ENCODE measurements at regions not wholly inside any gene's neighbourhood (a gene's known extent, or its start where the extent isn't known, plus 50 kb on each side); places are given as distances from the start of the nearest gene placed in this dataset.

DNA sequence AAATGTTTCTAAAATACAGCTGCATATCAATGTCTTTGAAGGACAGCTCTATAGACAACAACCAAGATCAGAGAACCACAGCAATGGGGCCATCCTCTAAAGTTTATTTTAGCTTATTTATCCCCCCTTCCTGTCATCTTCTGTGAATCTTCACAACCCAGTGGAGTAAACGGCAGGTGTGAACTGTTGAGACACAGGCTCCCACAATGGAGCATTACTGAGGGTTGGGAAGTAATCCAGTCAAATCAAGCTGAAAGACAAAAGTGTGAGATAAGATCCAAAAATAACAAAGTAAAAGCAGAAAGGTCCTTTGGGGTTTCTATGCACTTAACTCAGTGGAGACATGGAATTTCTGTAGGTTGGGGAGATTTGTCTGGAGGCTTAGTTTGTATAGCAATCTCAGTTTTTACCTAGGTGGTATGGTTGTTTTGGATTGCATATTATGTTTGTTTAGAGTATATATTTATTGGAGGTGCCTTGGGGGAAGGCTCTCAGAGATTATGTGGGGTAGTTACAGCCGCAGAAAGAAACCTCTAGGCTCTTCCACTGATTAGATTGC is 286.9 kb upstream of the ADGRL2 start:
- no peak for DNase-seq (ENCODE audit: extremely low read depth, low read depth)
- H3K4me3 ChIP-seq (replicated peaks; ENCODE audit: low read depth, low read length), result no peak overlapping the region
- TF ChIP-seq, protein P1, sequence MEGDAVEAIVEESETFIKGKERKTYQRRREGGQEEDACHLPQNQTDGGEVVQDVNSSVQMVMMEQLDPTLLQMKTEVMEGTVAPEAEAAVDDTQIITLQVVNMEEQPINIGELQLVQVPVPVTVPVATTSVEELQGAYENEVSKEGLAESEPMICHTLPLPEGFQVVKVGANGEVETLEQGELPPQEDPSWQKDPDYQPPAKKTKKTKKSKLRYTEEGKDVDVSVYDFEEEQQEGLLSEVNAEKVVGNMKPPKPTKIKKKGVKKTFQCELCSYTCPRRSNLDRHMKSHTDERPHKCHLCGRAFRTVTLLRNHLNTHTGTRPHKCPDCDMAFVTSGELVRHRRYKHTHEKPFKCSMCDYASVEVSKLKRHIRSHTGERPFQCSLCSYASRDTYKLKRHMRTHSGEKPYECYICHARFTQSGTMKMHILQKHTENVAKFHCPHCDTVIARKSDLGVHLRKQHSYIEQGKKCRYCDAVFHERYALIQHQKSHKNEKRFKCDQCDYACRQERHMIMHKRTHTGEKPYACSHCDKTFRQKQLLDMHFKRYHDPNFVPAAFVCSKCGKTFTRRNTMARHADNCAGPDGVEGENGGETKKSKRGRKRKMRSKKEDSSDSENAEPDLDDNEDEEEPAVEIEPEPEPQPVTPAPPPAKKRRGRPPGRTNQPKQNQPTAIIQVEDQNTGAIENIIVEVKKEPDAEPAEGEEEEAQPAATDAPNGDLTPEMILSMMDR (IDR thresholded peaks at IDR 0.05; ENCODE audit: low read depth, low read length, missing control alignments), result no peak

DNA sequence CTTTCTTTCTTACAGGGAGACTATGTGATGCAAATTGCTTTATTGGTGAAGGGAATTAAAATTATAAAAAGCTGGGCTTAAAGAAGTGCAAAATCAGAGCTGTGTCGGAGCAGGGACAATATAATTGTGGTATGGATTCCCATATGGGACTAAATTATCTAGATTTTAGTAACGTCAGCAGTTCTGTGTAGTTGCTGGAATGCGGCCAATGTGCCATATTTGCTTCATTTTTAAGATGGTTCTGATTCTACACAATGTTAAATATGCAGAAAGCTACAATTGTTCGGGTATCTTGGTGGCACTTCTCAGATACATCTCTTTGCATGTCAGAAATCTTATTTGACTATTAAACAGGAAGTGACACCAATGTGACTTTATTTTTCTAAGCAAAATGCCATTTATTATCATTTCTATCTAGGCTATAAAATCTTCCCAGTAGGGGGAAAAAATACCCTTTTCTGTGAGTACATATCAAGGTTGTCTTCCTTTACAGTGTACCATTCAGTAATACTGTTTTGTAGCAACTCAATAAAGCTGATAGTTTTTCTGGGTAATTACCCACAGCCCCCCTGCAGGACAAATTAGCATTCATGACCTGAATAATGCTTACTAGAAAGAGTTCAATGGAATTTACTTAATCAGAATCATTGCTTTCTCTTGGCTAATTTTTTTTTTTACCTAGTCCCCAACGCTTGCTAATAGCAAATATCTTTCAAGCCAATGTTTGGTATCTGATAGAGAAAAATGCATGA is 288.3 kb upstream of the ADGRL2 start:
- H3K4me3 ChIP-seq (replicated peaks; ENCODE audit: low read depth, low read length), result no peak overlapping the region
- TF ChIP-seq, protein P1 (IDR thresholded peaks at IDR 0.05; ENCODE audit: low read depth, low read length, missing control alignments), result no peak
- no peak for DNase-seq (ENCODE audit: extremely low read depth, low read depth)

DNA sequence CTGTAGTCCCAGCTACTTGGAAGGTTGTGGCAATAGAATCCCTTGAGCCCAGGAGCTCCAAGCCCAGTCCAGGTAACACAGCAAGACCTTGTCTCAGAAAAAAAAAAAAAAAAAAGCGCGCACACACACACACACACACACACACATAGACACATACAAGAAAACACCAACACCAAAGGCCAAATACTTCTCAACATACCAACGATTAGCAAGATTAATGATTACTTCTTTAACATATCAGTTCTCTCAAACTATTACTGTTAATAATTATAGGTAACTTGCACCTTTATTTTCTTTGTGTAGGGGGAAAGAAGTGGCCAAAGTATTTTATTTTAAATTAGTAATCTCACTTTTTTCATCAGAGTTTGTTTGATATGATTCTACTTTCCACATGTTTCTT is 289.5 kb upstream of the ADGRL2 start:
- H3K4me3 ChIP-seq (replicated peaks; ENCODE audit: low read depth, low read length), result no peak overlapping the region
- DNase-seq (ENCODE audit: extremely low read depth, low read depth), result no peak

DNA sequence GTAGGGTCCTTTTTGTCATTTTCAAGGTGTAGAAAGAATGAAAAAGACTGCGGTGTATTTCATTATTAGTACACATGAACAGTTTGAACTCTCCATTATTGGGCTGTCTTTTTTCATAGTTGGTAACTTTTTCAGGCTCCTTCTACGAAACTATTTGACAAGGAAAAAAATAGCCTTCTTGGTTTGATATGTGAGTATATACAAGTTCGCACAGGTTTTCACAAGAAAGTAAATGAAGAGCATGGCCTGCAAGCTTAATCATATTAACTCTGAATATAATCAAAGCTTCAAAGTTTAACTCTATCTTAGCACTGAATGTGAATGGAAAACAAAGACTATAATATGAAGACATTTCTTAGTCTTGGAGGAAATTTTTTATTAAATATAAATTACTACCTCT is 290.0 kb upstream of the ADGRL2 start:
- TF ChIP-seq, protein P1 (IDR thresholded peaks at IDR 0.05; ENCODE audit: low read depth, low read length, missing control alignments), result no peak
- H3K4me3 ChIP-seq (replicated peaks; ENCODE audit: low read depth, low read length), result no peak overlapping the region

More for the DNA sequence above, 289.5 kb upstream of the ADGRL2 start:
- TF ChIP-seq, protein P1 (IDR thresholded peaks at IDR 0.05; ENCODE audit: low read depth, low read length, missing control alignments), result no peak

DNA sequence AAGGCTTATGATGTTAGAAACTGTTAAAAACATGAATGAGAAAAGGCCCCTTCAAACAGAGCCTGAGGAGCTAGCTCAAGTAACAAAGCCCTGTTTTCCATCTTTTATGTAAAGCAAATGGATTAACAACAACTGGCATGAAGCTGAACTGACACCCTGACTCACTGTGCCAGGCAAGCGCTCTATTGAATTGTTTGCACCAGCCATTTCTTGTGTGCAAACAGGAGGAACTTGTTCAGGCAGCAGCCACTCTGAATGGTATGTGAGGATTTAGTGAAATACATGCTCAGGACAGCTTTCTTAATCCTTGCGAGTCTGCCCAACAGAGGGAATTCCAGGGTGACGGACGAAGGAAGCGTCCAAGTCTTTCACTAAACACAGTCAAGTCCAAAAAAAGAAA is 291.1 kb upstream of the ADGRL2 start:
- TF ChIP-seq, protein P1 (IDR thresholded peaks at IDR 0.05; ENCODE audit: low read depth, low read length, missing control alignments), result no peak
- DNase-seq (ENCODE audit: extremely low read depth, low read depth), result no peak
- H3K4me3 ChIP-seq (replicated peaks; ENCODE audit: low read depth, low read length), result no peak overlapping the region

More for the DNA sequence above, 290.0 kb upstream of the ADGRL2 start:
- no peak for DNase-seq (ENCODE audit: extremely low read depth, low read depth)

DNA sequence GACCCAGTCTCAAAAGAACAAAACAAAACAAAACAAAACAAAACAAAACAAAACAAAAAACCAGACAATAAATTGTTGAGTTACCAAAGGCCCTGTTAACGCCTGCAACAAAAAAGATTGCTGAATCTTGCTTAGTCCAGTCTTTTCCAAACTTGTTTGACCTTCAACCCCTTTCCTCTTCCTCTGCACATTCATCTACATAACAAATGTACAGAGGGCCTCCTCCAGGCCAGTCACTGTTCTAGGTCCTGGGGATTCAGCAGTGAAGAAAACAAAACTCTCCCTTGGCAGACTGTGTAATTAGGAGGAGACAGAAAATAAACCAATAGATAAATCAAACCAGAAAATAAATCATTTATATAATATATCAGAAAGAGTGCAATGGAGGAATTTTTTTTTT is 294.0 kb upstream of the ADGRL2 start:
- no peak for DNase-seq (ENCODE audit: extremely low read depth, low read depth)
- TF ChIP-seq, protein P1 (IDR thresholded peaks at IDR 0.05; ENCODE audit: low read depth, low read length, missing control alignments), result no peak
- H3K4me3 ChIP-seq (replicated peaks; ENCODE audit: low read depth, low read length), result no peak overlapping the region
